Fibroblast of mammary gland (primary cell): ENCODE measurements at regions not wholly inside any gene's neighbourhood (a gene's known extent, or its start where the extent isn't known, plus 50 kb on each side); places are given as distances from the start of the nearest gene placed in this dataset.
"Not testable (repeated sequence)": the region's sequence is repeated elsewhere in the genome, so short reads cannot be mapped to it uniquely, and the experiment has no call there.

Experiments used
- DNase-seq: peaks from one replicate; pipeline ENCODE4 v3.0.0-alpha.2; 2010; ENCODE audit warnings: low read depth
- H3K4me3 ChIP-seq: 2 replicates; pipeline ENCODE4 v1.5.1; 2011; ENCODE audit warnings: low read depth, mild to moderate bottlenecking, low read length, moderate library complexity; ENCODE audit not compliant: control insufficient read depth
- TF ChIP-seq, protein P1 (sequence below): conservative IDR thresholded peaks from 2 replicates; pipeline ENCODE4 v1.5.1; 2011; ENCODE audit warnings: low read depth, low read length, inconsistent platforms; ENCODE audit not compliant: control insufficient read depth, insufficient read depth

DNA sequence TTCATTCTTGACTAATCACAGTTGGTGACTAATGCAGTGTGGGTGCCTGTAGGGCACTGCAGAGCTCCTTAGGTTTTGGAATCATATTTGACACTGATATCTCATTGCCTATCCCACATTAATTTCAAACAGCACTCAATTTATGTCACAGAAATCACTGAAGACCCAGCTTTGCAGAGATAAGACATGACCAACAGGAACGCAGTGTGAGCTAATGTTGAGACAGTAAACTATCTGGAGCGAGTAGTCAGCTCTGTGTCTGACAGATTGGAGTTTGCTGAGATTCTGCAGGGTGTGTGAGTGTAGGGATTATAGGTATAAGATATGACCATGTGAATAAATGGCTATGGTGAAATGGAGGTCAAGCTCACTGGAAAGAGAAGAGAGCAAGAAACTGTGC is 1586.1 kb upstream of the AGA start:
- DNase-seq = no peak
- H3K4me3 ChIP-seq = no peak overlapping the region
- TF ChIP-seq, protein P1, sequence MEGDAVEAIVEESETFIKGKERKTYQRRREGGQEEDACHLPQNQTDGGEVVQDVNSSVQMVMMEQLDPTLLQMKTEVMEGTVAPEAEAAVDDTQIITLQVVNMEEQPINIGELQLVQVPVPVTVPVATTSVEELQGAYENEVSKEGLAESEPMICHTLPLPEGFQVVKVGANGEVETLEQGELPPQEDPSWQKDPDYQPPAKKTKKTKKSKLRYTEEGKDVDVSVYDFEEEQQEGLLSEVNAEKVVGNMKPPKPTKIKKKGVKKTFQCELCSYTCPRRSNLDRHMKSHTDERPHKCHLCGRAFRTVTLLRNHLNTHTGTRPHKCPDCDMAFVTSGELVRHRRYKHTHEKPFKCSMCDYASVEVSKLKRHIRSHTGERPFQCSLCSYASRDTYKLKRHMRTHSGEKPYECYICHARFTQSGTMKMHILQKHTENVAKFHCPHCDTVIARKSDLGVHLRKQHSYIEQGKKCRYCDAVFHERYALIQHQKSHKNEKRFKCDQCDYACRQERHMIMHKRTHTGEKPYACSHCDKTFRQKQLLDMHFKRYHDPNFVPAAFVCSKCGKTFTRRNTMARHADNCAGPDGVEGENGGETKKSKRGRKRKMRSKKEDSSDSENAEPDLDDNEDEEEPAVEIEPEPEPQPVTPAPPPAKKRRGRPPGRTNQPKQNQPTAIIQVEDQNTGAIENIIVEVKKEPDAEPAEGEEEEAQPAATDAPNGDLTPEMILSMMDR = no peak

DNA sequence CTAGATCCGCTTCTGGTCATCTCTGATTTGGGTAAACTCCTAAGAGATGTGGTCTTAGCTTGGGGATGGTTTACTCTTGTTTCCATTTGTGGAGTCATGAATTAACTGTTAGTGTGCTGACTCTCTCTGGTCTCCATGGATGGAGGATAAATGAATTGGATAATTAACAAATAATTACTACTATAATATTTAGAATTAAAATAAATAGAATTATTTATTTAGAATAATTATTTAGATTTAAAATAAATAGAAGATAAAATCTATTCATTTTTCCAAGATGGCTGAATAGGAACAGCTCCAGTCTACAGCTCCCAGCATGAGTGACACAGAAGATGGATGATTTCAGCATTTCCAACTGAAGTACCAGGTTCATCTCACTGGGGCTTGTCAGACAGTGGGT is 1587.4 kb upstream of the AGA start:
- no peak overlapping the region for H3K4me3 ChIP-seq
- TF ChIP-seq, protein P1 = no peak
- DNase-seq = no peak

DNA sequence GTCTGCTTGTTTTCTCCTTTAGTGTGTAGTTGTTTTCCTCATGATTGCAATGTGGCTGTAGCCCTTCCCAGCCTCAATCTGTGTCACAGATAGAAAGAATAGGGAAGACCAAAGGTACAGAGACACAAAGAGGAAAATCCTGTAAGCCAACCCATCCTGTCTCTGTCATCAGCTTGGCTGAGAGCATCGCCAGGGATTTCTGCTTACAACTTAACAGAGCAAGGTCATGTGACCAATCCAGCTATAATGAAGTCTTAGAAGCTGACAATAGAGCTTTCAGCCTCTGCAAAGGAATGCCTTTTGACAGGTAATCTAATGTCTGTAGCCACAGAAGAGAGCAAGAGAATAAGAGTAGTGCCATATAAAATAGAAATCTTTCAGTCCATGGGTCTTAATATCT is 1598.0 kb upstream of the AGA start:
- H3K4me3 ChIP-seq = no peak overlapping the region
- TF ChIP-seq, protein P1 = no peak
- DNase-seq = no peak

DNA sequence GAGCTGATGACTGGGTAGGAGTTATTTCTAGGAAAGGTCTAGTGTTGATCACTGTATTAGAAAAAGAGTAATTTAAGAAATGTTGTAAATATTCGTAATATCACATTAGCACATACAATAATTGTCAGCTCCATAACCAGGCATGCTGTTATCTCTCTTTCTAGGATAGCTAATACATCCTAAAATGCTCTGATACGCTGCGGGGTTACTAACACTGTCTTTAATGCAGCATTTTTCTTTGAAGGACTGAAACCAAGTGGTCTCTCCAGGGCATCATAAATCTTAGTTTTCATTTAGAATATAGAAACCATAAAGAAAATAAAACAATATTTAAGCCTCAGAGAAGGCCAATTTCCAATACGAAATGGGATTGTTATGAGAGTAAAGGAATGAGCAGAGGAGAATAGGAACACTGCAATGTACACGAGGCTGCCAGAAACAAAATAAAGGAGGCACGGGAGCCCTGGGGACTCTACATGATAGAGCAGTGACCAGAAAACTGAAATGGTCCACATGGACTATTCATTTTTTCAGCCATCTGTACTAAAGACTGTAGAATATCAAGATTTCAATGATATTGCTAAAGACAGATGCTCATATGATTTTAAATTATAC is 1606.7 kb upstream of the AGA start:
- DNase-seq = no peak
- TF ChIP-seq, protein P1 = no peak
- H3K4me3 ChIP-seq = no peak overlapping the region

DNA sequence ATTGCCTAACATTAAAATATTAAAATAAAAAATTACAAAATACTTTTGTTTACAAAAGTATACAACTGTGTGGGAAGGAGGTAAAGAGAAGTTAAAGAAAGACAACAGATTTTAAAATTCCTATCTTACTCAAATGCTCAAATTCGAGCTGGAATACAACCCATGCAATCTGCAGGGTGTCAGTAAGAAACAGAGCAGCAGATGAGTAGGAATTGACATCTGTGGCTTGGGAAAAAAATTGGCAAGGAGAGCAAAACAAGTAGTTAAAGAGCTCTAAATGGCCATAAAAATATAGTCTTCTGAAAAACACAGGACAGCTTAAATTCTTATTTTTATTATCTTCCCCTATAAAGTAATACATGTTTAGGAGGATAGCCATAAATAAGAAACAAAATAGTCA is 1609.0 kb upstream of the AGA start:
- H3K4me3 ChIP-seq = no peak overlapping the region
- DNase-seq = no peak
- TF ChIP-seq, protein P1 = no peak

DNA sequence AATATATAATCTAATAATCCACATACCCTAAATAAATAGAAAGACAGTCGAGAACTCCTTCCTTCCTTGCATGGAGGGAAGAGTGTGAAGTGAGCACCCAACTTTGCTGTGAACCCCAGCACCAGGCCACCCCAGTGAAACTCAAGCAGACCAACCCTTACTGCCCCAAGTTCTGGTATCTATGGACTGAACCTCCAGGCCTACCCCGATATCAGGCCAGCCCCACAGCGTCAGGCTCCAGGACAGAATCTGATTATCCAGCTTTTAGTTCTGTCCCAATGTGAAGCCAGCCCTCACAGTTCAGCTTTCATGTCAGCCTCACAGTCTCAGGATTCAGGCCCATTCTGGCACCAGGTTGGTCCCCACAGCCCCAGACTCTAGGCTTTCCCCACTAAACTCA is 1617.2 kb upstream of the AGA start:
- H3K4me3 ChIP-seq = no peak overlapping the region
- TF ChIP-seq, protein P1 = no peak
- DNase-seq = no peak

DNA sequence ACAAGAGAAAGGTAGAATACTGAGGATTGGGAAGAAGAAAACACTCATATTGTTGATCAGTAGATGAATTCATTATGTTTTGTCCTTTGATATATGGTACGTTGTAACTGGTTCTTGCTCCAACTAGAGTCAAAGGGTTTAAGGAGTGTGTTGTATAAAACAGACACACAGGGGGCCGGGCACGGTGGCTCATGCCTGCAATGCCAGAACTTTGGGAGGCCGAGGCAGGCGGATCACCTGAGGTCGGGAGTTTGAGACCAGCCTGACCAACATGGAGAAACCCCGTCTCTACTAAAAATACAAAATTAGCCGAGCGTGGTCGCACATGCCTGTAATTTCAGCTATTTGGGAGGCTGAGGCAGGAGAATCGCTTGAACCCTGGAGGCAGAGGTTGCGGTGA is 1624.0 kb upstream of the AGA start:
- not testable (repeated sequence) for H3K4me3 ChIP-seq, DNase-seq
